ENCODE measurements at regions not wholly inside any gene's neighbourhood (a gene's known extent, or its start where the extent isn't known, plus 50 kb on each side); places are given as distances from the start of the nearest gene placed in this dataset.

DNA sequence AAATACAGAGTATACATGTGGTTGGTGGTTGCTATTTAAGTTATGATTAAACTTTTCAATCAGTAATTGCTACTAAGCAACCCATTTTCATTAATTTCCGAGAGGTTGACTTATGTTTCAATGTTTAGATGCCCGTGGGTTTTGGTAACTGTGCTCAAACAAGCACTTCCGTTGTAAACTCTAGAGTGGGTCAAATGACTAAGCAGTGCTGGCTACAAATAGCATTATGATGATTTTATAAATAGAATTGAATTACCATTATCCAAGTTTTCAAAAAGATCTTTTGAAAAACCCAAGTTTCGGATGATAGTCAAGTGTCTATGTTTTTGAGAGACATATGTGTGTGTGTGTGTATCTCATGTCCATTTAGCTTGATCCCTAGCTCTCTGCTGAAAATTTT, 2369.4 kb upstream of the ACO1 start:
- ChIA-PET CTCF (no interaction called here), POLR2A (no interaction called here)
- H3K4me3 ChIP-seq (ENCODE audit: low read depth in 2 of 2, low read length in 2 of 2) = no peak overlapping the region
- peaks cover 4% of the 10 kb centered on the region for H3K9me3 ChIP-seq (ENCODE audit: control insufficient read depth, insufficient read depth, low read depth, low read length)
- no peaks in the 10 kb centered on the region for H3K4me1 ChIP-seq (ENCODE audit: control insufficient read depth, insufficient read depth, low read length)
- intact Hi-C loops (cut with micrococcal nuclease; ENCODE audit: unreplicated experiment) = no loop called here
- H3K27ac ChIP-seq (ENCODE audit: low read length) = no peak overlapping the region
- in situ Hi-C loops (cut with HindIII; ENCODE audit: low pct_unique_long_range_greater_than_20kb, low sequenced_read_pairs) = no loop called here
- no TSS peak for BruUV-seq (replicated peaks)
- DNase-seq (ENCODE audit: low read depth, low spot score) = no peak
- H3K27me3 ChIP-seq (ENCODE audit: control insufficient read depth, insufficient read depth, low read length) = no peaks in the 10 kb centered on the region
- H3K36me3 ChIP-seq (ENCODE audit: control insufficient read depth, insufficient read depth, low read length) = no peaks in the 10 kb centered on the region
- TF ChIP-seq SIN3A (IDR thresholded peaks at IDR 0.05; ENCODE audit: borderline replicate concordance, insufficient read depth, low read depth, low read length) (no peak), TCF7L2 (IDR thresholded peaks at IDR 0.05; ENCODE audit: low read depth, low read length) (no peak), POLR2AphosphoS5 (IDR thresholded peaks at IDR 0.05; ENCODE audit: low read depth, low read length) (no peak), REST (IDR thresholded peaks at IDR 0.05; ENCODE audit: insufficient read depth in 1 of 2, low read depth in 2 of 2, low read length in 1 of 2) (no peak)
- ATAC-seq = no peak

- no peak overlapping the region for H3K4me3 ChIP-seq (ENCODE audit: low read depth in 2 of 2, low read length in 2 of 2)
- H3K27me3 ChIP-seq (ENCODE audit: control insufficient read depth, insufficient read depth, low read length) = no peaks in the 10 kb centered on the region
- no peaks in the 10 kb centered on the region for H3K36me3 ChIP-seq (ENCODE audit: control insufficient read depth, insufficient read depth, low read length)
- H3K27ac ChIP-seq (ENCODE audit: low read length) = no peak overlapping the region
- H3K9me3 ChIP-seq (ENCODE audit: control insufficient read depth, insufficient read depth, low read depth, low read length) = no peaks in the 10 kb centered on the region; the same call in 1 of the 2 replicates
- TF ChIP-seq, protein P1, sequence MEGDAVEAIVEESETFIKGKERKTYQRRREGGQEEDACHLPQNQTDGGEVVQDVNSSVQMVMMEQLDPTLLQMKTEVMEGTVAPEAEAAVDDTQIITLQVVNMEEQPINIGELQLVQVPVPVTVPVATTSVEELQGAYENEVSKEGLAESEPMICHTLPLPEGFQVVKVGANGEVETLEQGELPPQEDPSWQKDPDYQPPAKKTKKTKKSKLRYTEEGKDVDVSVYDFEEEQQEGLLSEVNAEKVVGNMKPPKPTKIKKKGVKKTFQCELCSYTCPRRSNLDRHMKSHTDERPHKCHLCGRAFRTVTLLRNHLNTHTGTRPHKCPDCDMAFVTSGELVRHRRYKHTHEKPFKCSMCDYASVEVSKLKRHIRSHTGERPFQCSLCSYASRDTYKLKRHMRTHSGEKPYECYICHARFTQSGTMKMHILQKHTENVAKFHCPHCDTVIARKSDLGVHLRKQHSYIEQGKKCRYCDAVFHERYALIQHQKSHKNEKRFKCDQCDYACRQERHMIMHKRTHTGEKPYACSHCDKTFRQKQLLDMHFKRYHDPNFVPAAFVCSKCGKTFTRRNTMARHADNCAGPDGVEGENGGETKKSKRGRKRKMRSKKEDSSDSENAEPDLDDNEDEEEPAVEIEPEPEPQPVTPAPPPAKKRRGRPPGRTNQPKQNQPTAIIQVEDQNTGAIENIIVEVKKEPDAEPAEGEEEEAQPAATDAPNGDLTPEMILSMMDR (IDR thresholded peaks at IDR 0.05) = no peak
- no peak for TF ChIP-seq SIN3A (IDR thresholded peaks at IDR 0.05; ENCODE audit: borderline replicate concordance, insufficient read depth, low read depth, low read length)
- TF ChIP-seq POLR2AphosphoS5 (IDR thresholded peaks at IDR 0.05; ENCODE audit: low read depth, low read length) = no peak
- no peak for TF ChIP-seq TCF7L2 (IDR thresholded peaks at IDR 0.05; ENCODE audit: low read depth, low read length)
- no peak for TF ChIP-seq REST (IDR thresholded peaks at IDR 0.05; ENCODE audit: insufficient read depth in 1 of 2, low read depth in 2 of 2, low read length in 1 of 2)
- H3K4me1 ChIP-seq (ENCODE audit: control insufficient read depth, insufficient read depth, low read length) = no peaks in the 10 kb centered on the region
- no peak for DNase-seq (ENCODE audit: low read depth, low spot score)
- ChIA-PET CTCF (no interaction called here), POLR2A (no interaction called here)
- BruUV-seq (replicated peaks) = no TSS peak
- ATAC-seq = no peak
- intact Hi-C loops (cut with micrococcal nuclease; ENCODE audit: unreplicated experiment) = no loop called here
- in situ Hi-C loops (cut with HindIII; ENCODE audit: low pct_unique_long_range_greater_than_20kb, low sequenced_read_pairs) = no loop called here
These were observed 2364.3 kb upstream of the ACO1 start for GRCh38 chr9:30020161-30020560.
